Upper lobe of right lung (tissue), 1 donor: ENCODE measurements at regions not wholly inside any gene's neighbourhood (a gene's known extent, or its start where the extent isn't known, plus 50 kb on each side); places are given as distances from the start of the nearest gene placed in this dataset.

Source experiments
- ATAC-seq: fragments of 200-7000 bp; cut with Tn5 transposase; one replicate; pipeline ENCODE4 v1.9.1; 2020; ENCODE audit warnings: mild to moderate bottlenecking, moderate library complexity
- DNase-seq: peaks from one replicate; pipeline ENCODE4 v3.0.0-alpha.2; 2020
- H3K27ac ChIP-seq: fragments of 200-600 bp; one replicate; pipeline ENCODE4 v1.8.0; 2022
- H3K27me3 ChIP-seq: fragments of 200-600 bp; one replicate; pipeline ENCODE4 v1.8.0; 2022; ENCODE audit warnings: mild to moderate bottlenecking
- H3K36me3 ChIP-seq: fragments of 200-600 bp; one replicate; pipeline ENCODE4 v1.8.0; 2022
- H3K4me1 ChIP-seq: fragments of 200-600 bp; one replicate; pipeline ENCODE4 v1.8.0; 2022
- H3K4me3 ChIP-seq: fragments of 200-600 bp; one replicate; pipeline ENCODE4 v1.8.0; 2022; ENCODE audit warnings: mild to moderate bottlenecking
- H3K9me3 ChIP-seq: fragments of 200-600 bp; one replicate; pipeline ENCODE4 v1.8.0; 2022
- intact Hi-C: fragments of 100-400 bp; cut with DNase I; formaldehyde crosslinking; loops from one replicate; pipeline ENCODE4 v1.11.0; 2022
- TF ChIP-seq, protein P1 (sequence below): fragments of 200-600 bp; IDR thresholded peaks from one replicate; pipeline ENCODE4 v1.8.0; 2022; ENCODE audit warnings: antibody characterized with exemption
- donor health status: DM: no; HTN: yes; CAD: no; lungs with severe emphysema.

GRCh38 chr7:69516238-69516820, 81.9 kb upstream of the AUTS2 start:
- no peak for ATAC-seq
- Histone ChIP-seq H3K9me3 (no peaks in the 10 kb centered on the region), H3K27ac (no peak overlapping the region), H3K4me3 (no peak overlapping the region), H3K4me1 (no peaks in the 10 kb centered on the region), H3K27me3 (no peaks in the 10 kb centered on the region), H3K36me3 (no peaks in the 10 kb centered on the region)
- TF ChIP-seq, protein P1, sequence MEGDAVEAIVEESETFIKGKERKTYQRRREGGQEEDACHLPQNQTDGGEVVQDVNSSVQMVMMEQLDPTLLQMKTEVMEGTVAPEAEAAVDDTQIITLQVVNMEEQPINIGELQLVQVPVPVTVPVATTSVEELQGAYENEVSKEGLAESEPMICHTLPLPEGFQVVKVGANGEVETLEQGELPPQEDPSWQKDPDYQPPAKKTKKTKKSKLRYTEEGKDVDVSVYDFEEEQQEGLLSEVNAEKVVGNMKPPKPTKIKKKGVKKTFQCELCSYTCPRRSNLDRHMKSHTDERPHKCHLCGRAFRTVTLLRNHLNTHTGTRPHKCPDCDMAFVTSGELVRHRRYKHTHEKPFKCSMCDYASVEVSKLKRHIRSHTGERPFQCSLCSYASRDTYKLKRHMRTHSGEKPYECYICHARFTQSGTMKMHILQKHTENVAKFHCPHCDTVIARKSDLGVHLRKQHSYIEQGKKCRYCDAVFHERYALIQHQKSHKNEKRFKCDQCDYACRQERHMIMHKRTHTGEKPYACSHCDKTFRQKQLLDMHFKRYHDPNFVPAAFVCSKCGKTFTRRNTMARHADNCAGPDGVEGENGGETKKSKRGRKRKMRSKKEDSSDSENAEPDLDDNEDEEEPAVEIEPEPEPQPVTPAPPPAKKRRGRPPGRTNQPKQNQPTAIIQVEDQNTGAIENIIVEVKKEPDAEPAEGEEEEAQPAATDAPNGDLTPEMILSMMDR, result no peak
- intact Hi-C loops, result no loop called here
- no peak for DNase-seq

GRCh38 chr7:69517985-69518704, 80.1 kb upstream of the AUTS2 start:
- ATAC-seq, result no peak
- H3K9me3 ChIP-seq, result no peaks in the 10 kb centered on the region
- intact Hi-C loops, result no loop called here
- no peaks in the 10 kb centered on the region for H3K36me3 ChIP-seq
- H3K4me3 ChIP-seq, result no peak overlapping the region
- TF ChIP-seq, protein P1, result no peak
- no peak for DNase-seq
- H3K4me1 ChIP-seq, result no peaks in the 10 kb centered on the region
- H3K27ac ChIP-seq, result no peak overlapping the region
- H3K27me3 ChIP-seq, result no peaks in the 10 kb centered on the region

DNA sequence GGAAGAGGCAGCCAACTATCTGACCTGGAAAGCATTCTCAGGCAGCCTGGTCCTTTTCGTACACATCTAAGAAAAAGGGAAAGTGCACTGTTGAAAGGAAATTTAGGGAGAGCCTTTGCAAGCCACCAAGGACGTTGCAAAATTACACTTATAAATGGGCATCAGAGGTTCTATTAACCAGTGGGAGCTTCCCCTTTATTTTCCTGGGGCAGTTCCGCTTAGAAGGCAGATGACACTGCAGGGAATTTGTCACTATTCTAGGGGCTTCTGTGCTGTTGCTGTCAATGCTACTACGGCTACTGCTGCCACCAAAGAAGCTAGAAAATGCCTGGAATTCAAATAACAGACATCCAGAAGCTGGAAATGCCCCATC, 79.6 kb upstream of the AUTS2 start:
- Histone ChIP-seq H3K27ac (no peak overlapping the region), H3K9me3 (no peaks in the 10 kb centered on the region), H3K36me3 (no peaks in the 10 kb centered on the region), H3K4me1 (no peaks in the 10 kb centered on the region), H3K27me3 (no peaks in the 10 kb centered on the region), H3K4me3 (no peak overlapping the region)
- intact Hi-C loops, result no loop called here
- TF ChIP-seq, protein P1, result no peak
- DNase-seq, result no peak
- no peak for ATAC-seq

DNA sequence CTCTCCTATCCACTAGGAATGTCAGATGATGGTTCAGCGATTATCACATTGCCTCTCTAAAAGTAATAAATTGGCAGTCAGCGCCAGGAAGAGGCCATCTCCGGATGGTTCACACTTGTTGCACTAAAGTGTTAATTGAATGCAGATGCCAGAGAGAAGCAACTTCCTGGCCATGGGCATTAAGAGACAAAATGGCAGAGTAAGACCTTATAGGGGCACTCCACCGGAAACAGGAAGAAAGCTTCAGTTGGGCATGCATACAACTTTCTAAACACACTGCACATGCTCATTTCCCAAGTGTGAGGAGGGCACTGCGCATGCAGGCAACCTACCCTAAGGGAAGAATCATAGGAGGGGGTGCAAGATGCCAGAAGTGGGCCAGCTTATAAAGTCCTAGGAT, 71.7 kb upstream of the AUTS2 start:
- no peak for ATAC-seq
- H3K9me3 ChIP-seq, result no peaks in the 10 kb centered on the region
- no peaks in the 10 kb centered on the region for H3K27me3 ChIP-seq
- H3K4me1 ChIP-seq, result no peaks in the 10 kb centered on the region
- H3K27ac ChIP-seq, result no peak overlapping the region
- no peak overlapping the region for H3K4me3 ChIP-seq
- no peaks in the 10 kb centered on the region for H3K36me3 ChIP-seq
- TF ChIP-seq, protein P1, result no peak
- no peak for DNase-seq
- intact Hi-C loops, result no loop called here

- TF ChIP-seq, protein P1, result no peak
- H3K27me3 ChIP-seq, result no peaks in the 10 kb centered on the region
- no peaks in the 10 kb centered on the region for H3K4me1 ChIP-seq
- no peaks in the 10 kb centered on the region for H3K36me3 ChIP-seq
- no peak for DNase-seq
- H3K27ac ChIP-seq, result no peak overlapping the region
- ATAC-seq, result no peak
- no peaks in the 10 kb centered on the region for H3K9me3 ChIP-seq
- no peak overlapping the region for H3K4me3 ChIP-seq
- intact Hi-C loops, result no loop called here
These were observed 70.6 kb upstream of the AUTS2 start for GRCh38 chr7:69527706-69528105.
